ENCODE measurements at regions not wholly inside any gene's neighbourhood (a gene's known extent, or its start where the extent isn't known, plus 50 kb on each side); places are given as distances from the start of the nearest gene placed in this dataset.

DNA sequence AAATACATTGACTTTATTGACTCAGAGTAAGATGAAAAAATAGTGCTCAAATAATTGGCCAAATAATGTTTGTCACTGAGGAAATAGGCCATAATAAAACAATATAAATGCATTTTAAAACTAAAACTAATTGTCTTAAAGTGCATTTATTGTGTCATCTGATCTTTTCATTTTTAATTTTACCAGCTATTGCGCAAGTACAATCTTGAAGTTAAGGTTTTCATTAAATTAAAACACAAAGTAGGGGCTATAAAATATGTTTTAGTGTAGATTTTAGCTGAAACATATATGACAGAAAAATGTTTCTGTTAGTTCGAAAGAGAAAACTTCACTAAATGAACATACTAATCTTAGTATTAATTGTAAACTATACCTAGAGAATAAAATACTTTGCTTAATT, 832.8 kb downstream of the FSCB start:
- no TSS peak for BruUV-seq (replicated peaks)
- Histone ChIP-seq H3K4me3 (replicated peaks in 1 of 3; ENCODE audit: insufficient read depth in 1 of 3, low read depth in 2 of 3, low read length in 3 of 3) (no peak overlapping the region), H3K36me3 (replicated peaks in 1 of 2; ENCODE audit: control insufficient read depth in 1 of 2, insufficient read depth in 2 of 2, low read length in 2 of 2) (no peaks in the 10 kb centered on the region), H3K4me1 (ENCODE audit: insufficient read depth, low read length) (no peaks in the 10 kb centered on the region), H3K4me2 (ENCODE audit: low read depth, low read length) (no peak overlapping the region), H4K20me1 (ENCODE audit: insufficient read depth, low read length) (no peaks in the 10 kb centered on the region), H3K9me3 (ENCODE audit: low read length) (no peaks in the 10 kb centered on the region), H3K27me3 (ENCODE audit: control insufficient read depth in 1 of 2, insufficient read depth in 2 of 2, low read length in 2 of 2) (no peaks in the 10 kb centered on the region), H3K9ac (ENCODE audit: insufficient read depth, low read depth, low read length) (no peak overlapping the region), H2AFZ (ENCODE audit: low read length) (no peak overlapping the region), H3K27ac (ENCODE audit: extremely low read length, insufficient read depth, low read length) (no peak overlapping the region), H3K79me2 (ENCODE audit: insufficient read depth, low read length) (no peaks in the 10 kb centered on the region)
- TF ChIP-seq MXD4 (CRISPR knock-in tag; IDR thresholded peaks at IDR 0.05) (no peak), CEBPB (IDR thresholded peaks at IDR 0.05; ENCODE audit: borderline replicate concordance, low read depth, low read length) (peak; percentile 42; the same call in 1 of the 2 replicates)
- intact Hi-C loops (cut with micrococcal nuclease; ENCODE audit: unreplicated experiment) (no loop called here), in situ Hi-C loops (cut with HindIII; ENCODE audit: extremely low pct_ligation_motif_present, low pct_unique_long_range_greater_than_20kb) (no loop called here)
- no peak for DNase-seq (ENCODE audit: low spot score)
- ChIA-PET CTCF (ENCODE audit: low intra/inter-chr PET ratio, low total read pairs) (no interaction called here), POLR2A (no interaction called here)
- FAIRE-seq, result no peak
- WGBS (ENCODE audit: low lambda C conversion rate), result 20% methylated on average over 2 of the region's 2 CpGs
- no peak for ATAC-seq

DNA sequence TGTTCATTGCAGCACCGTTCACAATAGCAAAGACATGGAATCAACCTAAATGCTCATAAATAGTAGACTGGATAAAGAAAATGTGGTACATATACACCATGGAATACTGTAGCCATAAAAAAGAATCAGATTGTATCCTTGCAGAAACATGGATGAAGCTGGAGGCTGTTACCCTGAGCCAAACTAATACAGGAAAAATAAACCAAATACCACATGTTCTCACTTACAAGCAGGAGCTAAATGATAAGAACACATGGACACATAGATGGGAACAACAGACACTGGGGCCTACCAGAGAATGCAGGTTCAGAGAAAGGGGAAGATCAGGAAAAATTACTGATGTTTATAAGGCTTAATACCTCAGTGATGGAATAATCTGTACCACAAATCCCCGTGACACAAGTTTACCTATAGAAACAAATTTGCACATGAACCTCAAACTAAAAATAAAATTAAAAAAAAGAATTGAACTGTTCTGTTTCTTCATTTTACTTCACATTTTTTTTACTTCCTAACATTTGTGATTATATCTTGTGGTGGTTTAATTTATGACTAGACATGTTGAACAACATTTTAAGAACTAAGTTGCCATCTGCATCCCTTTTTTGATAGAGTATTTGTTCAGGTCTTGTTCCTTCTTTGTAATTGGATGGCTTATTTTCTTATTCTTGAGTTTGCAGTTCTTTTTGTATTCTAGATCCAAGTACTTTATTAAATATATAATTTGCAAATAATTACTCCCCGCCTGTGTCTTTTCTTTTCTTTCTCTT, 835.2 kb downstream of the FSCB start:
- H3K27me3 ChIP-seq (ENCODE audit: control insufficient read depth in 1 of 2, insufficient read depth in 2 of 2, low read length in 2 of 2), result no peaks in the 10 kb centered on the region
- H3K9ac ChIP-seq (ENCODE audit: insufficient read depth, low read depth, low read length), result no peak overlapping the region
- H3K27ac ChIP-seq (ENCODE audit: extremely low read length, insufficient read depth, low read length), result no peak overlapping the region
- intact Hi-C loops (cut with micrococcal nuclease; ENCODE audit: unreplicated experiment) (no loop called here), in situ Hi-C loops (cut with HindIII; ENCODE audit: extremely low pct_ligation_motif_present, low pct_unique_long_range_greater_than_20kb) (no loop called here)
- CTCF ChIA-PET (ENCODE audit: low intra/inter-chr PET ratio, low total read pairs), result no interaction called here
- no peak for FAIRE-seq
- H4K20me1 ChIP-seq (ENCODE audit: insufficient read depth, low read length), result no peaks in the 10 kb centered on the region
- no peaks in the 10 kb centered on the region for H3K79me2 ChIP-seq (ENCODE audit: insufficient read depth, low read length)
- H3K9me3 ChIP-seq (ENCODE audit: low read length), result no peaks in the 10 kb centered on the region
- no peak overlapping the region for H3K4me3 ChIP-seq (replicated peaks in 1 of 3; ENCODE audit: insufficient read depth in 1 of 3, low read depth in 2 of 3, low read length in 3 of 3)
- H3K36me3 ChIP-seq (replicated peaks in 1 of 2; ENCODE audit: control insufficient read depth in 1 of 2, insufficient read depth in 2 of 2, low read length in 2 of 2), result no peaks in the 10 kb centered on the region
- POLR2A ChIA-PET, result no interaction called here
- WGBS (ENCODE audit: low lambda C conversion rate), result 4% methylated on average over 3 of the region's 3 CpGs
- no peak for ATAC-seq
- no peak for DNase-seq (ENCODE audit: low spot score)
- H3K4me2 ChIP-seq (ENCODE audit: low read depth, low read length), result no peak overlapping the region
- no TSS peak for BruUV-seq (replicated peaks)
- no peak overlapping the region for H2AFZ ChIP-seq (ENCODE audit: low read length)
- H3K4me1 ChIP-seq (ENCODE audit: insufficient read depth, low read length), result no peaks in the 10 kb centered on the region
- TF ChIP-seq ZNF770 (CRISPR knock-in tag; IDR thresholded peaks at IDR 0.05) (no peak), MXD1 (CRISPR knock-in tag; IDR thresholded peaks at IDR 0.05) (no peak), CREBL2 (CRISPR knock-in tag; IDR thresholded peaks at IDR 0.05; ENCODE audit: borderline replicate concordance) (no peak), RBFOX2 (IDR thresholded peaks at IDR 0.05; ENCODE audit: low read depth, low read length) (no peak), MEIS1 (CRISPR knock-in tag; IDR thresholded peaks at IDR 0.05; ENCODE audit: borderline replicate concordance) (no peak), RERE (CRISPR knock-in tag; IDR thresholded peaks at IDR 0.05; ENCODE audit: low read depth) (no peak)
